HG02678 (cell line): ENCODE measurements at regions not wholly inside any gene's neighbourhood (a gene's known extent, or its start where the extent isn't known, plus 50 kb on each side); places are given as distances from the start of the nearest gene placed in this dataset.
"Not testable (repeated sequence)": the region's sequence is repeated elsewhere in the genome, so short reads cannot be mapped to it uniquely, and the experiment has no call there.

Source experiments
- ATAC-seq: cut with Tn5 transposase; IDR thresholded peaks from one replicate; pipeline ENCODE4 v1.9.1; 2021; ENCODE audit warnings: mild to moderate bottlenecking, moderate library complexity; ENCODE audit not compliant: unreplicated experiment

GRCh38 chr1:38787041-38787440 lies 72.5 kb downstream of the RRAGC start:
- no peak for ATAC-seq

- no peak for ATAC-seq
Measured at GRCh38 chr1:38786040-38786436, 73.5 kb downstream of the RRAGC start.

GRCh38 chr1:38785285-38786039 lies 74.1 kb downstream of the RRAGC start:
- ATAC-seq, result no peak

- ATAC-seq, result no peak
Measured at GRCh38 chr1:38784452-38785284, 74.9 kb downstream of the RRAGC start.

- ATAC-seq, result peak; percentile 54
Measured at GRCh38 chr1:38783640-38784229, 75.8 kb downstream of the RRAGC start.

GRCh38 chr1:38781872-38782617 lies 77.5 kb downstream of the RRAGC start:
- ATAC-seq, result no peak

- no peak for ATAC-seq
Measured at GRCh38 chr1:38780133-38780532, 79.4 kb downstream of the RRAGC start.

GRCh38 chr1:38779491-38779890 lies 80.1 kb downstream of the RRAGC start:
- ATAC-seq, result no peak

GRCh38 chr1:38778521-38778920 lies 81.1 kb downstream of the RRAGC start:
- no peak for ATAC-seq

GRCh38 chr1:38778051-38778450 lies 81.5 kb downstream of the RRAGC start:
- ATAC-seq, result no peak

- ATAC-seq, result no peak
Measured at GRCh38 chr1:38777464-38777957, 82.1 kb downstream of the RRAGC start.

- ATAC-seq, result no peak
Measured at GRCh38 chr1:38776466-38777065, 83.0 kb downstream of the RRAGC start.

- no peak for ATAC-seq
Measured at GRCh38 chr1:38775175-38775845, 84.3 kb downstream of the RRAGC start.

GRCh38 chr1:38773483-38773882 lies 86.1 kb downstream of the RRAGC start:
- no peak for ATAC-seq

- ATAC-seq, result no peak
Measured at GRCh38 chr1:38772953-38773352, 86.6 kb downstream of the RRAGC start.

- ATAC-seq, result no peak
Measured at GRCh38 chr1:38772026-38772425, 87.5 kb downstream of the RRAGC start.

GRCh38 chr1:38770516-38771173 lies 88.9 kb downstream of the RRAGC start:
- ATAC-seq, result not testable (repeated sequence)

- no peak for ATAC-seq
Measured at GRCh38 chr1:38766125-38766524, 93.4 kb downstream of the RRAGC start.

- no peak for ATAC-seq
Measured at GRCh38 chr1:38763121-38763520, 96.5 kb downstream of the RRAGC start.
